ENCODE measurements at regions not wholly inside any gene's neighbourhood (a gene's known extent, or its start where the extent isn't known, plus 50 kb on each side); places are given as distances from the start of the nearest gene placed in this dataset.

DNA sequence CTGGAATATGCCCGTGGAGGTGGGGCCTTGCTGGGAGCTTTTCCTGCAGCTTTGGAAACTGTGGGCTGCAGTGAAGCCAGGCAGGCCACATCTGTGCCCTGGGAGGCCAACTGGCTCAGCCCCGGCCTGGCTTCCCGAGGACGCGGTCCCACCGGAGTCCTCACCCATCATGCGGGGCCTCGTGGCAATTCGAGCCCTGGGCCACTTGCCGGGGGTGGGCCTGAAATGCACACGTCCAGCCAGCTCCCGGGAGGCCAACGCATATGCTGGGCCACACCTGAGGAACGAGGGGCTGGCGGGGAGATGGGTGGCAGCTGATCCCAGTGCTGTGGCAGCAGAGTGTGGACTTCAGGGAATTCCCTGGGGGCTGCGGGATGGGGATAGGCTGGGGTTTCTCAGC lies 172.4 kb upstream of the GSE1 start:
- no peak for TF ChIP-seq CTCF (IDR thresholded peaks at IDR 0.05)
- TF ChIP-seq JUND (IDR thresholded peaks at IDR 0.05): no peak
- TF ChIP-seq SIN3A (IDR thresholded peaks at IDR 0.05; ENCODE audit: borderline replicate concordance, low read depth, low read length): no peak
- TF ChIP-seq TAF1 (IDR thresholded peaks at IDR 0.05; ENCODE audit: borderline replicate concordance, low read depth, low read length): no peak
- TF ChIP-seq POLR2AphosphoS5 (IDR thresholded peaks at IDR 0.05; ENCODE audit: low read depth, low read length): no peak
- no peak for TF ChIP-seq NRF1 (IDR thresholded peaks at IDR 0.05; ENCODE audit: low read depth, low read length)
- TF ChIP-seq RCOR1 (IDR thresholded peaks at IDR 0.05; ENCODE audit: low read length): no peak
- no peak for TF ChIP-seq FOSL2 (IDR thresholded peaks at IDR 0.05; ENCODE audit: borderline replicate concordance, low read depth)
- TF ChIP-seq SMC3 (IDR thresholded peaks at IDR 0.05; ENCODE audit: low read depth, low read length): no peak
- no peak for TF ChIP-seq MXI1 (IDR thresholded peaks at IDR 0.05; ENCODE audit: low read depth, low read length)
- no peak for TF ChIP-seq FOXM1 (IDR thresholded peaks at IDR 0.05; ENCODE audit: low read depth)
- TF ChIP-seq EZH2phosphoT487 (IDR thresholded peaks at IDR 0.05; ENCODE audit: borderline replicate concordance, low read depth): no peak
